Esophagus muscularis mucosa (tissue), 3 donors: ENCODE measurements at regions not wholly inside any gene's neighbourhood (a gene's known extent, or its start where the extent isn't known, plus 50 kb on each side); places are given as distances from the start of the nearest gene placed in this dataset.

Experiments
- CTCF ChIP-seq, 3 experiments: fragments of 200-600 bp in 2 of 3; fragments of 450-650 bp in 1 of 3; sonication (generic) in 2 of 3; IDR thresholded peaks; one replicate each; pipeline ENCODE4 v1.5.1; 2017 to 2019; ENCODE audit warnings: antibody characterized with exemption in 3 of 3, mild to moderate bottlenecking in 2 of 3, moderate library complexity in 1 of 3
- EP300 ChIP-seq: sonication (generic); formaldehyde crosslinking; IDR thresholded peaks from one replicate; pipeline ENCODE4 v1.6.1; 2017; ENCODE audit warnings: antibody characterized with exemption

GRCh38 chr5:7269591-7270274, 126.2 kb upstream of the ADCY2 start:
- TF ChIP-seq CTCF (IDR thresholded peaks at IDR 0.05) (no peak), EP300 (no peak)
